Renal cortical epithelial cell (primary cell): ENCODE measurements at regions not wholly inside any gene's neighbourhood (a gene's known extent, or its start where the extent isn't known, plus 50 kb on each side); places are given as distances from the start of the nearest gene placed in this dataset.
"Not testable (repeated sequence)": the region's sequence is repeated elsewhere in the genome, so short reads cannot be mapped to it uniquely, and the experiment has no call there.

Source experiments
- DNase-seq: peaks from one replicate; pipeline ENCODE4 v3.0.0-alpha.2; 2011; ENCODE audit warnings: low read depth

- no peak for DNase-seq
Measured at GRCh38 chr12:113573148-113573547, 101.5 kb upstream of the LHX5 start.

- DNase-seq = no peak
Measured at GRCh38 chr12:113571713-113572112, 100.0 kb upstream of the LHX5 start.

GRCh38 chr12:113569806-113570205 is 98.1 kb upstream of the LHX5 start:
- no peak for DNase-seq

- no peak for DNase-seq
Measured at GRCh38 chr12:113568021-113568420, 96.3 kb upstream of the LHX5 start.

- no peak for DNase-seq
Measured at GRCh38 chr12:113565368-113565767, 93.7 kb upstream of the LHX5 start.

- no peak for DNase-seq
Measured at GRCh38 chr12:113561068-113561780, 89.6 kb upstream of the LHX5 start.

GRCh38 chr12:113559466-113559865 is 87.8 kb upstream of the LHX5 start:
- DNase-seq = no peak

GRCh38 chr12:113555226-113555625 is 83.6 kb upstream of the LHX5 start:
- DNase-seq = no peak

GRCh38 chr12:113552760-113553159 is 81.1 kb upstream of the LHX5 start:
- no peak for DNase-seq

GRCh38 chr12:113551563-113551962 is 79.9 kb upstream of the LHX5 start:
- no peak for DNase-seq

- DNase-seq = no peak
Measured at GRCh38 chr12:113548467-113548866, 76.8 kb upstream of the LHX5 start.

GRCh38 chr12:113546916-113547863 is 75.5 kb upstream of the LHX5 start:
- DNase-seq = no peak

- no peak for DNase-seq
Measured at GRCh38 chr12:113537751-113538087, 66.0 kb upstream of the LHX5 start.

GRCh38 chr12:113537046-113537750 is 65.5 kb upstream of the LHX5 start:
- no peak for DNase-seq

- DNase-seq = no peak
Measured at GRCh38 chr12:113535100-113535499, 63.4 kb upstream of the LHX5 start.

- DNase-seq = no peak
Measured at GRCh38 chr12:113534555-113534954, 62.9 kb upstream of the LHX5 start.

- DNase-seq = no peak
Measured at GRCh38 chr12:113533842-113534375, 62.2 kb upstream of the LHX5 start.

GRCh38 chr12:113532292-113532691 is 60.6 kb upstream of the LHX5 start:
- no peak for DNase-seq

GRCh38 chr12:113531073-113531472 is 59.4 kb upstream of the LHX5 start:
- not testable (repeated sequence) for DNase-seq

- DNase-seq = no peak
Measured at GRCh38 chr12:113528606-113529293, 57.1 kb upstream of the LHX5 start.

- no peak for DNase-seq
Measured at GRCh38 chr12:113525066-113525465, 53.4 kb upstream of the LHX5 start.

GRCh38 chr12:113524495-113524894 is 52.8 kb upstream of the LHX5 start:
- no peak for DNase-seq
